ENCODE measurements at regions not wholly inside any gene's neighbourhood (a gene's known extent, or its start where the extent isn't known, plus 50 kb on each side); places are given as distances from the start of the nearest gene placed in this dataset.
"Not testable (repeated sequence)": the region's sequence is repeated elsewhere in the genome, so short reads cannot be mapped to it uniquely, and the experiment has no call there.

- H3K27ac ChIP-seq: no peak overlapping the region
- peaks cover 5% of the 10 kb centered on the region; the same call in 1 of the 2 replicates for H3K36me3 ChIP-seq (ENCODE audit: insufficient read depth, low read length)
- H3K4me3 ChIP-seq: no peak overlapping the region
- H3K9me3 ChIP-seq (ENCODE audit: low read depth, low read length): no peaks in the 10 kb centered on the region
- no peak overlapping the region for H3K9ac ChIP-seq (ENCODE audit: insufficient read length)
- no peak for DNase-seq (ENCODE audit: low read depth, low spot score)
- TF ChIP-seq FOXP2 (optimal IDR thresholded peaks at IDR 0.05; ENCODE audit: control extremely low read depth, extremely low read length, insufficient read depth): no peak
- no peak for TF ChIP-seq EZH2 (IDR thresholded peaks at IDR 0.05)
- TF ChIP-seq POLR2AphosphoS5 (IDR thresholded peaks at IDR 0.05; ENCODE audit: borderline replicate concordance, low read depth, low read length): no peak
These were observed 1197.8 kb downstream of the BRD1 start for GRCh38 chr22:48629631-48630432.

DNA sequence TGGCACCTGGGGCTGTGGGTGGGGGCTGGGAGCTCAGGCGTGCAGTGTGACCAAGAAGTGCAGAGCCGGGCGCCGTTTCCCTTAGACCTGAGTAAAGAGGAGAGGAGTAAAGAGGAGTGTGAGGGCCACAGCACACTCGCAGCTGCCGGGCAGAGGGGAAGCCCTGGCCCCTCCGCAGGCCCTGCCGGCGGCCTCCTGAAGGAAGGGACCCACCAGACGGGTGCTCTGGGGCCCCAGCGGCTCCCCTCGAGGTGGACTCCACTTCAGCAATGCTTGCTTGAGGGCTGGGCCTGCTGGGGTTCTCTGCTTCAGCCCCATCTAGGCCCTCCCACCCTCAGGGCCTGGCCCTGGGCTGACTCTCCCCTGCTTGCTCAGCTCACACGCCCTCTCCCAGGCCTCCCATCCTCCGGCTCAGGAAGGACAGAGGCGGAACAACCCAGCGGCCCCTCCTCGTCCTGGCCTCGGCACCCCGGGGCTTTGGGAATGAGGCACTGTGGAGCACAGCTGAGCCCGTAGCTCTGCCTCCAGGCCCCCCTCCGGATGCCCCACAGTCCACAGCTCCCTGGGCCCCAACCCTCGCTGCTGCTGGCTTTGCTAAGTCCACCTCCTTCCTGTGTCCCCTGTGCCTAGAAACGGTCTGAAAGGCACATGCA is 1198.7 kb downstream of the BRD1 start:
- TF ChIP-seq FOXP2 (optimal IDR thresholded peaks at IDR 0.05; ENCODE audit: control extremely low read depth, extremely low read length, insufficient read depth) (no peak), POLR2AphosphoS5 (IDR thresholded peaks at IDR 0.05; ENCODE audit: borderline replicate concordance, low read depth, low read length) (no peak), EZH2 (IDR thresholded peaks at IDR 0.05) (no peak)
- no peaks in the 10 kb centered on the region for H3K9me3 ChIP-seq (ENCODE audit: low read depth, low read length)
- H3K36me3 ChIP-seq (ENCODE audit: insufficient read depth, low read length): peaks cover under 1% of the 10 kb centered on the region; the same call in 1 of the 2 replicates
- no peak overlapping the region for H3K4me3 ChIP-seq
- no peak overlapping the region for H3K9ac ChIP-seq (ENCODE audit: insufficient read length)
- H3K27ac ChIP-seq: no peak overlapping the region
- DNase-seq (ENCODE audit: low read depth, low spot score): no peak

GRCh38 chr22:48627966-48628365 is 1199.7 kb downstream of the BRD1 start:
- Histone ChIP-seq H3K27ac (no peak overlapping the region), H3K9me3 (ENCODE audit: low read depth, low read length) (no peaks in the 10 kb centered on the region), H3K36me3 (ENCODE audit: insufficient read depth, low read length) (no peaks in the 10 kb centered on the region), H3K9ac (ENCODE audit: insufficient read length) (no peak overlapping the region), H3K4me3 (no peak overlapping the region)
- TF ChIP-seq POLR2AphosphoS5 (IDR thresholded peaks at IDR 0.05; ENCODE audit: borderline replicate concordance, low read depth, low read length): no peak
- TF ChIP-seq FOXP2 (optimal IDR thresholded peaks at IDR 0.05; ENCODE audit: control extremely low read depth, extremely low read length, insufficient read depth): no peak
- TF ChIP-seq EZH2 (IDR thresholded peaks at IDR 0.05): no peak
- DNase-seq (ENCODE audit: low read depth, low spot score): no peak

DNA sequence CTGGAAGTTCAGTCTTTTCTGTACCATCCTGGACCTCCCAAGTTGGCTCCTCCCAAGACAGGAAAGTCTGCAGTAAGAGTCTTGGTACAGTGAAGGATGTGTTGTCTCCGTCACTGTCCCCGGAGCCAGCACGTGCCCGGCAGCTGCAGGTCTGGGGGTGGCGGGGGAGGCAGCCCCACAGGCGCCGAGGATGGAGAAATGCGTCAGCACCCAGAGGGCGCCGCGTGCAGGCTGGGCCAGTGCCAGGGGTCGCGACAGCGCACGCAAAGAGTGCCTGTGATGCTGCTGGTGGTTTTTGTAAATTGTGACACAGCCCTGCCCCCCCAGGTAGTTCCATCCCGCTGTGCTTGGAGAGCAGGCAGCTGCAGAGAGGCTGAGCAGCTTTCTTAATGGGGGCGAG is 1200.5 kb downstream of the BRD1 start:
- Histone ChIP-seq H3K9me3 (ENCODE audit: low read depth, low read length) (no peaks in the 10 kb centered on the region), H3K4me3 (peak overlapping the region; percentile 10), H3K9ac (ENCODE audit: insufficient read length) (no peak overlapping the region), H3K36me3 (ENCODE audit: insufficient read depth, low read length) (no peaks in the 10 kb centered on the region; the same call in 1 of the 2 replicates), H3K27ac (peak overlapping the region; percentile 58; the same call in 1 of the 2 replicates)
- TF ChIP-seq EZH2 (IDR thresholded peaks at IDR 0.05) (no peak), FOXP2 (optimal IDR thresholded peaks at IDR 0.05; ENCODE audit: control extremely low read depth, extremely low read length, insufficient read depth) (no peak), POLR2AphosphoS5 (IDR thresholded peaks at IDR 0.05; ENCODE audit: borderline replicate concordance, low read depth, low read length) (no peak)
- no peak for DNase-seq (ENCODE audit: low read depth, low spot score)

DNA sequence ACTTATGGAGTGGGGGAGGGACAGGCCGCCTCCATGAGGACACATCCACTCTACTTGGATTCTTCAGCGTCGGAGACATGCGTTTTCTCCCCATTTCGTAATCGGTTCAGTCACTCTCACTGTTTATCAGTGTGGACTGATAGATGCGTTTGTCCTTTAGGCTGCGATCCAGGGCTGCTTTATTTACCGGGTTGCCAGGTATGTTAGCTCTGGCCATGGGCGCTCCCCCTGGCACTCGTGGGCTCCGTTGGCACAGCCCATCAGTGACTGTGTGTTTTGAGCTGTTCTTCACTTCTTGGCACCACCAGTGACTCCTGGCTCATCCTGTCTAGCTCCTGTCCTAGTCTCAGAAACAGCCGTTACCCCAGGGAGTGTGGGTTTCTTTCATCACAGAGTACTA is 1203.3 kb downstream of the BRD1 start:
- H3K4me3 ChIP-seq: no peak overlapping the region
- no peaks in the 10 kb centered on the region for H3K9me3 ChIP-seq (ENCODE audit: low read depth, low read length)
- no peak for TF ChIP-seq FOXP2 (optimal IDR thresholded peaks at IDR 0.05; ENCODE audit: control extremely low read depth, extremely low read length, insufficient read depth)
- TF ChIP-seq POLR2AphosphoS5 (IDR thresholded peaks at IDR 0.05; ENCODE audit: borderline replicate concordance, low read depth, low read length): no peak
- no peak for TF ChIP-seq EZH2 (IDR thresholded peaks at IDR 0.05)

DNA sequence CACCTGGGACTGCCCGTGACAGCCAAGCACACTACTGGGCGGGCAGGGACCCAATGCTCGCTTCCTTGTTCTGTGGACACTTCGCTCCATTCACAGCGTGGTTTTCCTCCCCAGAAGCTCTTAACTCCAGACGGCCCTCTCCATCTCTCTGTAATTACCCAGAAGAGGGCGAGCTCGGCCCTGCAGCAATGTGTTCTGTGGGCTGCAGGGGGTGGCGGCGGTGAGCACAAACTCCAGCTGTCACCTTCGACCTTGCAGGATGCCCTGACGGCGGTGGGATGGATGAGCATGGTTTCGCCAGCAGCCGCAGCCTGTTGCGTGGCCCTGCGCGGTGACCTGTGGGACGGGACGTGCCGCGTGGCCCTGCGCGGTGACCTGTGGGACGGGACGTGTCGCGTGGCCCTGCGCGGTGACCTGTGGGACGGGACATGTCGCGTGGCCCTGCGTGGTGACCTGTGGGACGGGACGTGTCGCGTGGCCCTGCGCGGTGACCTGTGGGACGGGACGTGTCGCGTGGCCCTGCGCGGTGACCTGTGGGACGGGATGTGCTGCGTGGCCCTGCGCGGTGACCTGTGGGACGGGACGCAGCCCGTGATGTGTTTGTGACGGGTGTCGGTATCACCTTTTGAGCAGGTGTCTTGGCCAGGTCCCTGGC is 1204.7 kb downstream of the BRD1 start:
- Histone ChIP-seq H3K36me3 (ENCODE audit: insufficient read depth, low read length) (no peaks in the 10 kb centered on the region; the same call in 1 of the 2 replicates), H3K4me3 (no peak overlapping the region), H3K9ac (ENCODE audit: insufficient read length) (no peak overlapping the region), H3K27ac (no peak overlapping the region), H3K9me3 (ENCODE audit: low read depth, low read length) (no peaks in the 10 kb centered on the region)
- TF ChIP-seq FOXP2 (optimal IDR thresholded peaks at IDR 0.05; ENCODE audit: control extremely low read depth, extremely low read length, insufficient read depth) (no peak), EZH2 (IDR thresholded peaks at IDR 0.05) (no peak), POLR2AphosphoS5 (IDR thresholded peaks at IDR 0.05; ENCODE audit: borderline replicate concordance, low read depth, low read length) (no peak)
- DNase-seq (ENCODE audit: low read depth, low spot score): no peak

More for the DNA sequence above, 1203.3 kb downstream of the BRD1 start:
- Histone ChIP-seq H3K27ac (no peak overlapping the region), H3K9ac (ENCODE audit: insufficient read length) (no peak overlapping the region), H3K36me3 (ENCODE audit: insufficient read depth, low read length) (no peaks in the 10 kb centered on the region; the same call in 1 of the 2 replicates)
- DNase-seq (ENCODE audit: low read depth, low spot score): no peak

DNA sequence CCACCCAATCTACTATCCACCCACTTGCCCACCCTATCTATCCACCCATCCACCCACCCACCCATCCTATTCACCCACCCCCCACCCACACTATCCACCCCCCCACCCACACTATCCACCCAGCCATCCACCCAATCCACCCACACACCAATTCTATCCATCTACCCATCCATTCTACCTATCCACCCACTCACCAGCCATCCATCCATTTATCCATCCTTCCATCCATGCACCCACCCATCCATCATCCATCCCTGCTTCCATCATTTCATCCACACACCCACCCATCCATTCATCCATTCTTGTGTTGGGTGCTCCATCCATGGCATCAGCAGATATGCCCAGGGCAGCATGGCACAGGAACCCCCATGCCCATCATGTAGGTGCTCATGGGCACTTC is 1206.6 kb downstream of the BRD1 start:
- H3K4me3 ChIP-seq: no peak overlapping the region
- H3K9me3 ChIP-seq (ENCODE audit: low read depth, low read length): no peaks in the 10 kb centered on the region
- no peak for TF ChIP-seq EZH2 (IDR thresholded peaks at IDR 0.05)
- no peak for TF ChIP-seq POLR2AphosphoS5 (IDR thresholded peaks at IDR 0.05; ENCODE audit: borderline replicate concordance, low read depth, low read length)
- no peak for TF ChIP-seq FOXP2 (optimal IDR thresholded peaks at IDR 0.05; ENCODE audit: control extremely low read depth, extremely low read length, insufficient read depth)

GRCh38 chr22:48620460-48620859 is 1207.2 kb downstream of the BRD1 start:
- DNase-seq (ENCODE audit: low read depth, low spot score); H3K9ac ChIP-seq (ENCODE audit: insufficient read length); H3K9me3 ChIP-seq (ENCODE audit: low read depth, low read length); H3K36me3 ChIP-seq (ENCODE audit: insufficient read depth, low read length); H3K27ac ChIP-seq; H3K4me3 ChIP-seq: not testable (repeated sequence)

More for the DNA sequence above, 1206.6 kb downstream of the BRD1 start:
- H3K9ac ChIP-seq (ENCODE audit: insufficient read length): no peak overlapping the region
- H3K36me3 ChIP-seq (ENCODE audit: insufficient read depth, low read length): no peaks in the 10 kb centered on the region; the same call in 1 of the 2 replicates
- H3K27ac ChIP-seq: no peak overlapping the region
- DNase-seq (ENCODE audit: low read depth, low spot score): no peak
